HG02885 (cell line): ENCODE measurements at regions not wholly inside any gene's neighbourhood (a gene's known extent, or its start where the extent isn't known, plus 50 kb on each side); places are given as distances from the start of the nearest gene placed in this dataset.
"Not testable (repeated sequence)": the region's sequence is repeated elsewhere in the genome, so short reads cannot be mapped to it uniquely, and the experiment has no call there.

Source experiments
- ATAC-seq: cut with Tn5 transposase; IDR thresholded peaks from one replicate; pipeline ENCODE4 v1.9.1; 2021; ENCODE audit warnings: mild to moderate bottlenecking; ENCODE audit not compliant: unreplicated experiment, poor library complexity

GRCh38 chr4:126592088-126592487 is 1040.7 kb upstream of the INTU start:
- no peak for ATAC-seq

GRCh38 chr4:126593626-126594025 is 1039.1 kb upstream of the INTU start:
- ATAC-seq, result no peak

- ATAC-seq, result no peak
Measured at GRCh38 chr4:126595643-126596042, 1037.1 kb upstream of the INTU start.

- no peak for ATAC-seq
Measured at GRCh38 chr4:126599746-126600145, 1033.0 kb upstream of the INTU start.

- ATAC-seq, result no peak
Measured at GRCh38 chr4:126603210-126603609, 1029.5 kb upstream of the INTU start.

- no peak for ATAC-seq
Measured at GRCh38 chr4:126603825-126604224, 1028.9 kb upstream of the INTU start.

- ATAC-seq, result peak; percentile 81
Measured at GRCh38 chr4:126604268-126604867, 1028.4 kb upstream of the INTU start.

GRCh38 chr4:126610933-126611332 is 1021.8 kb upstream of the INTU start:
- no peak for ATAC-seq

GRCh38 chr4:126611900-126612299 is 1020.9 kb upstream of the INTU start:
- ATAC-seq, result no peak

- no peak for ATAC-seq
Measured at GRCh38 chr4:126614356-126614855, 1018.4 kb upstream of the INTU start.

- no peak for ATAC-seq
Measured at GRCh38 chr4:126616795-126617194, 1016.0 kb upstream of the INTU start.

GRCh38 chr4:126627255-126627654 is 1005.5 kb upstream of the INTU start:
- ATAC-seq, result no peak

GRCh38 chr4:126628933-126629332 is 1003.8 kb upstream of the INTU start:
- no peak for ATAC-seq

- ATAC-seq, result no peak
Measured at GRCh38 chr4:126630230-126630629, 1002.5 kb upstream of the INTU start.

GRCh38 chr4:126633306-126633705 is 999.5 kb upstream of the INTU start:
- no peak for ATAC-seq

GRCh38 chr4:126637706-126638105 is 995.1 kb upstream of the INTU start:
- ATAC-seq, result no peak

- ATAC-seq, result no peak
Measured at GRCh38 chr4:126647320-126647719, 985.4 kb upstream of the INTU start.

GRCh38 chr4:126647756-126648397 is 984.9 kb upstream of the INTU start:
- no peak for ATAC-seq

GRCh38 chr4:126658411-126658810 is 974.3 kb upstream of the INTU start:
- ATAC-seq, result no peak

- no peak for ATAC-seq
Measured at GRCh38 chr4:126661194-126661593, 971.6 kb upstream of the INTU start.

GRCh38 chr4:126664839-126665238 is 967.9 kb upstream of the INTU start:
- ATAC-seq, result no peak

- ATAC-seq, result not testable (repeated sequence)
Measured at GRCh38 chr4:126670038-126670437, 962.7 kb upstream of the INTU start.
